GM23248 (cell line): ENCODE measurements at regions not wholly inside any gene's neighbourhood (a gene's known extent, or its start where the extent isn't known, plus 50 kb on each side); places are given as distances from the start of the nearest gene placed in this dataset.

Experiments
- EZH2 ChIP-seq: fragments of 200-600 bp; sonication (generic); IDR thresholded peaks from 2 replicates; pipeline ENCODE4 v1.6.1; 2018; ENCODE audit warnings: antibody characterized with exemption, mild to moderate bottlenecking; ENCODE audit not compliant: insufficient read depth, poor library complexity, severe bottlenecking
- EZH2phosphoT487 ChIP-seq: fragments of 200-600 bp; sonication (generic); IDR thresholded peaks from 2 replicates; pipeline ENCODE4 v1.6.1; 2018; ENCODE audit warnings: antibody characterized with exemption, moderate library complexity, mild to moderate bottlenecking, low read depth; ENCODE audit not compliant: insufficient read depth

DNA sequence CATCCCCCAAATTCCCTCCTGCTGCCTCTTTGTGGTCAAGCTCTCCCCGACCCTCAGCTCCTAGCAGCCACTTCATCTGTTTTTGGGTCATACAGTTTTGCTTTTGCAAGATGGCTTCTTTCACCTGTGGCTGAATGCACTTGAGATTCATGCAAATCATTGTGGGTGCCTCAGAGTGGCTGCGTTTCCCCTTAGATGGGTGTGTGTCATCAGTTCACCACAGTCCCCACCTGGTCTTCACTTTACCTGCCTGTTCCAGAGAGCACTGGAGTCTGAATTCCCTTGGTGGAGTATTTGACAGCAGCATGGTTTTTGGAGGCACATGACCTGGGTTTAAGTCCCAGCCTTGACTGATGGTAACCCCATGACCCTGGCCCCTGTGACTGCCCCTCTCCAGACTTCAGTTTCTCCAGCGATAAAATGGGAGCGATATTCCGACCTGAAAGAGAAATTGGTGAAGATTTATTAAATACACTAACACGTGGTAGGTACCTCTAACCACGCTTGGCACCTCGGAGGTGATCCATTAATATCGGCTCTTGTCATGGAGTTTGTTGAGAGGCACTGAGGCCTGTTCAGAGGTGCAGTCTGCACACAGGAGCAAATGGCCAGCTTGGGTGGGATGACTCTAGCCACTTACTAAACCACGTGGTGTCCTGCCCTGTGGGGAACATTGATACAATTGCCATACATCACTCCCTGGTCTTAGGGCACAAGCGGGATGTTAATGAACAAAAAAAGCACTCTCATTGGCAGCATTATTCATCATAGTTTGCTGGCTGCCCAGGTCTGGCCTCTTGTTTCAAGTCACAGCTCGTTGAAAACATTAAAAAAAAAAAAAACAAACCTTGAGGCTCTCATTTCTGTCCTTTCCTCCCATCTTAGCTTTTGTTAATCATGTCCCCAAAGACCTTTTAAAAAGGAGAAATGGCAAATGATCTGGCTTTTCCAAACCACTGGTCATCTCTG lies 167.2 kb upstream of the KCNG1 start:
- no peak for TF ChIP-seq EZH2
- TF ChIP-seq EZH2phosphoT487, result no peak
